HG03460 (cell line): ENCODE measurements at regions not wholly inside any gene's neighbourhood (a gene's known extent, or its start where the extent isn't known, plus 50 kb on each side); places are given as distances from the start of the nearest gene placed in this dataset.
"Not testable (repeated sequence)": the region's sequence is repeated elsewhere in the genome, so short reads cannot be mapped to it uniquely, and the experiment has no call there.

Source experiments
- ATAC-seq: cut with Tn5 transposase; IDR thresholded peaks from one replicate; pipeline ENCODE4 v1.9.1; 2021; ENCODE audit not compliant: unreplicated experiment

- not testable (repeated sequence) for ATAC-seq
These were observed 422.7 kb upstream of the FRG2C start for GRCh38 chr3:75241226-75241962.

GRCh38 chr3:75242012-75242735, 422.0 kb upstream of the FRG2C start:
- no peak for ATAC-seq

- ATAC-seq: no peak
These were observed 415.2 kb upstream of the FRG2C start for GRCh38 chr3:75248974-75249373.

- no peak for ATAC-seq
These were observed 409.4 kb upstream of the FRG2C start for GRCh38 chr3:75254685-75255084.

- ATAC-seq: not testable (repeated sequence)
These were observed 405.1 kb upstream of the FRG2C start for GRCh38 chr3:75258825-75259683.

- ATAC-seq: not testable (repeated sequence)
These were observed 403.2 kb upstream of the FRG2C start for GRCh38 chr3:75260975-75261374.

- ATAC-seq: no peak
These were observed 401.5 kb upstream of the FRG2C start for GRCh38 chr3:75262661-75263060.

GRCh38 chr3:75265897-75266296, 398.2 kb upstream of the FRG2C start:
- ATAC-seq: no peak

- ATAC-seq: not testable (repeated sequence)
These were observed 395.6 kb upstream of the FRG2C start for GRCh38 chr3:75268576-75268975.

GRCh38 chr3:75272237-75272636, 391.9 kb upstream of the FRG2C start:
- not testable (repeated sequence) for ATAC-seq

- ATAC-seq: no peak
These were observed 391.4 kb upstream of the FRG2C start for GRCh38 chr3:75272691-75273090.

- ATAC-seq: not testable (repeated sequence)
These were observed 378.5 kb upstream of the FRG2C start for GRCh38 chr3:75285531-75286148.

- ATAC-seq: not testable (repeated sequence)
These were observed 375.1 kb upstream of the FRG2C start for GRCh38 chr3:75288972-75289574.

- ATAC-seq: no peak
These were observed 370.0 kb upstream of the FRG2C start for GRCh38 chr3:75294124-75294523.

- no peak for ATAC-seq
These were observed 369.1 kb upstream of the FRG2C start for GRCh38 chr3:75295013-75295412.

- no peak for ATAC-seq
These were observed 367.3 kb upstream of the FRG2C start for GRCh38 chr3:75296858-75297257.

- no peak for ATAC-seq
These were observed 363.5 kb upstream of the FRG2C start for GRCh38 chr3:75300606-75301005.

GRCh38 chr3:75301050-75301449, 363.1 kb upstream of the FRG2C start:
- ATAC-seq: not testable (repeated sequence)

- no peak for ATAC-seq
These were observed 360.4 kb upstream of the FRG2C start for GRCh38 chr3:75303741-75304140.

- ATAC-seq: no peak
These were observed 358.2 kb upstream of the FRG2C start for GRCh38 chr3:75305901-75306300.

- ATAC-seq: not testable (repeated sequence)
These were observed 352.8 kb upstream of the FRG2C start for GRCh38 chr3:75311306-75311705.
